ENCODE measurements at regions not wholly inside any gene's neighbourhood (a gene's known extent, or its start where the extent isn't known, plus 50 kb on each side); places are given as distances from the start of the nearest gene placed in this dataset.

- no peak for DNase-seq (ENCODE audit: low spot score)
Measured at GRCh38 chr6:40973304-40973703, 65.7 kb downstream of the UNC5CL start.

DNA sequence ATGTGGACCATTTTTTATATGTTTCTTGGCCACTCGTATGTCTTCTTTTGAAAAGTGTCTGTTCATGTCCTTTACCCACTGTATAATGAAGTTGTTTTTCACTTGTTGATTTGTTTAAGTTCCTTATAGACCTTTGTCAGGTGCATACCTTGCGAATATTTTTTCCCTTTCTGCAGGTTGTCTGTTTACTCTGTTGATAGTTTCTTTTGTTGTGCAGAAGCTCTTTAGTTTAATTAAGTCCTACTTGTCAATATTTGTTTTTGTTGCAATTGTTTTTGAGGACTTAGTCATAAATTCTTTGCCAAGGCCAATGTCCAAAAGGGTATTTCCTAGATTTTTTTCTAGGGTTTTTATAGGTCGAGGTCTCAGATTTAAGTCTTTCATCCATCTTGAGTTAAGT, 66.2 kb downstream of the UNC5CL start:
- no peak for DNase-seq (ENCODE audit: low spot score)

GRCh38 chr6:40972190-40972589, 66.8 kb downstream of the UNC5CL start:
- no peak for DNase-seq (ENCODE audit: low spot score)

- DNase-seq (ENCODE audit: low spot score), result no peak
Measured at GRCh38 chr6:40968620-40969164, 70.3 kb downstream of the UNC5CL start.

- no peak for DNase-seq (ENCODE audit: low spot score)
Measured at GRCh38 chr6:40966860-40967259, 72.2 kb downstream of the UNC5CL start.

GRCh38 chr6:40965046-40965445, 74.0 kb downstream of the UNC5CL start:
- no peak for DNase-seq (ENCODE audit: low spot score)

- no peak for DNase-seq (ENCODE audit: low spot score)
Measured at GRCh38 chr6:40963019-40963418, 76.0 kb downstream of the UNC5CL start.

GRCh38 chr6:40962241-40962640, 76.8 kb downstream of the UNC5CL start:
- no peak for DNase-seq (ENCODE audit: low spot score)

GRCh38 chr6:40961831-40962230, 77.2 kb downstream of the UNC5CL start:
- no peak for DNase-seq (ENCODE audit: low spot score)

DNA sequence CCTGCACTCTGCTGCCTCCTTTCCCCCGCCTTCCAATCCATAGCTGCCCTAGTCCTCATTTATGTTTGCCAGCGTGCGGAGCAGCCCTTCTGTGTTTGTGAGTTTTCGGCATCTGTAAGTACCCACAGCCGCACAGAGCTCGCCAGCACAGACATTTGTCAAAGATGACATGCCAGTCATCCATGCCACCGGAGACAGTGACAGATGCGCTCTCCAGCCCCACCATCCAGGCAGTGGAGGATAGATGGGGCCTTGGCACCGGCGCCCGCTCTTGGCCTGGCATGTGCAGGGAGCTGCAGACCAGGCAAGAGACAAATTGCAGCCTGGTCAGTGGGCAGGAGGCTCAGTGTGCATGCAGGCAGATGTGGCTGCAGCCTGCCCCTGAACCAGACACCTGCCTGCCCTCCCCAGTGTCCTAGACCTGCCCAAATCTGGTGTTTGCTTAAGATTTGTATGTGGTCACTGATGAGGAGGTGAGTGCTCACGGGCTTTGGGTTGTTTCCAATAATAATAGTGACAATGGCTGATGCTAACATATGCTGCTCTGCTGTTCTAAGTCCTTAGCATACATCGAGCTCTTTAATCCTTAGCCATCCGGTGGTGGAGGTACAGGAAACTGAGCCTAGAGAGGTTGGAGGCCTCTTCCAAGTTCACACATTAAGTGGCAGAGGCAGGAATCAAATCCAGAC, 78.1 kb downstream of the UNC5CL start:
- no peak for DNase-seq (ENCODE audit: low spot score)

DNA sequence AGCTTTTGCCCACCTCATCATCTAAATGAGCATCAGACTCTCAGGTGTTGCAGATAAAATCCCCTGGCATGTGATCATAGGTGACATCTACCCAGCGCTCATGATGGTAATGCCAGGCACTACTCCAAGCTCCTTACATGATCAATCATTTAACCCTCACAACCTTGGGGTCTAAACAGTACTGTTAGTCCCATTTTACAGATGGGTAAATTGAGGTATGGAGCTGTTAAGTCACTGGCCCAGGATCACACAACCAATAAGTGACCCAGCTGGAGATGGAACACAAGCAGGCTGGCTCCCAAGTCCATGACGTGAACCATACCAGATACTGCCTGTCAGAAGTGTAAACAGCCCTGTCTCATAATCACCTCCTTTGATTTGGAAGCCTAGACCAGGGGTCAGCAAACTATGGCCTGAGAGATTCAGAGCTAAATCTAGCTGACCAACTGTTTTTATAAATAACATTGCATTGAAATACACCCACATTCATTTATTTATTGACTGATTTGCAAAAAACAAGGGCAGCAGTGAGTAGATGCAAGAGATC, 79.2 kb downstream of the UNC5CL start:
- DNase-seq (ENCODE audit: low spot score), result no peak

DNA sequence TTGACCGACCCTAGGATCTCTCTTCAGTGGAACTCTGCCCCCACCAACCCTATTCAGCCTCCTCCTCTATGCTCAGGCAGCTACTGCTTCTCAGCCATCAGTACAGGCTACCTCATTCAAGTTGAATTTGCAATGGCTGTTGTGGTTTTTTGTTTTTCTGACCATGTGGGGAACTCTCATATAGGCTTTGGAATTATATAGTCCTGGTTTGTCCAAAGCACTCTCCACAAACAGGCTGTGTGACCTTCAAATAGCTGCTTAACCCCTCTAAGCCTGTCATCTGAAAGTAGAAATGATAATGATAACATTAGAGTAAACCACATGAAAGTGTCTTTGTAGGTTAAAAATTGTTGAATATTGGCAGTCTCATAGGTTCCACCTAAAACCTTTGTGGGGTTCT, 80.3 kb downstream of the UNC5CL start:
- DNase-seq (ENCODE audit: low spot score), result no peak

- DNase-seq (ENCODE audit: low spot score), result no peak
Measured at GRCh38 chr6:40957616-40958492, 81.2 kb downstream of the UNC5CL start.

DNA sequence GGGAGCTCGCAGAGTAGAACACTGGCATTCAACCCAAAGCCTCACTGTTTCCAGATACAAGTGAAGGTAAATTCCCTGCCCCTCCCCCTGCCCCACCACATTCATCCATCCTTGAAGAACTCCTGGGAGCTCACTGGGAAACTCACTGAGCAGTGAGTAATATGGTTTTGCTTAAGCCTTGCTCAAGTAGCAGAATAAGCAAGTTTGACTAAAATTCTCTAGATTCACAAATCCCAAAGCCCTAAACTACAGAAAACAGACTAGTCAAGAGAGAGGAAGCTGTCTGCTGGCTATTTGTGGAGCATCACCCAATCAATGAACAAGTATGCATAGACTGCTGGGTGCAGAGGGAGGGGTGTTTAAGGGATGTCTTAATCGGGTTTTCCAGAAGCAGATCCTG, 82.1 kb downstream of the UNC5CL start:
- DNase-seq (ENCODE audit: low spot score), result no peak

GRCh38 chr6:40955178-40955545, 83.9 kb downstream of the UNC5CL start:
- DNase-seq (ENCODE audit: low spot score), result no peak

GRCh38 chr6:40954446-40955177, 84.4 kb downstream of the UNC5CL start:
- DNase-seq (ENCODE audit: low spot score), result no peak

GRCh38 chr6:40953486-40953885, 85.5 kb downstream of the UNC5CL start:
- DNase-seq (ENCODE audit: low spot score), result no peak

- DNase-seq (ENCODE audit: low spot score), result no peak
Measured at GRCh38 chr6:40950986-40951698, 87.9 kb downstream of the UNC5CL start.

- no peak for DNase-seq (ENCODE audit: low spot score)
Measured at GRCh38 chr6:40948570-40948969, 90.5 kb downstream of the UNC5CL start.

DNA sequence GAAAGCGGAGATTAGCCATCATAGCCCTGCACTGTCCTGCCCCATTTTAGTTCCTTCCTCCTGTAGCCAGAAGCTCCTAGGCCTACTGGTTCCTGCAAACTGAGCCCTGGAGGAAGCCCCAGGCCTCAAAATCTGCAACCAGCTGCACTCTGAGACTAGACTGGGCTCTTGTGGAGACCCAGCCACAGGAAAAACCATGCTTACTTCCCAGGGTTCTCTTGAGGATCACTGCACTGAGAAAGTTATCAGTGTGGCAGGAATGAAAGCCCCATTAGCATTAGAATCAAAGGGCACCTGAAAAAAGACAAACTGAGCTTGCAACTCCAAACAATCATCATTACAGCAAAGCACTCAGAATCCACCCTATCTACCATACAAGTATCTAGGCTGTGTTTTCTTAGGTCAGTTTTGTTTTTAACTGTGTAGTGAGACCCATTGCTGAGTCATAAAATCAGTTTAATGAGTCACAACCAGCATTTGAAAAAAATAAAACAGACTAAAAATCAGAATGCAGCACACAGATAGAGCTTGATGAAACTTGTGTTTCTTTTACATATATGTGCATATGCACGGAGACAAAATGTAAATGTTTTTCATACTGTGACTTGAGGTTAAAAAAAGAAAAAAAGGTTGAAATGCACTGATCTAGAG, 91.0 kb downstream of the UNC5CL start:
- no peak for DNase-seq (ENCODE audit: low spot score)

DNA sequence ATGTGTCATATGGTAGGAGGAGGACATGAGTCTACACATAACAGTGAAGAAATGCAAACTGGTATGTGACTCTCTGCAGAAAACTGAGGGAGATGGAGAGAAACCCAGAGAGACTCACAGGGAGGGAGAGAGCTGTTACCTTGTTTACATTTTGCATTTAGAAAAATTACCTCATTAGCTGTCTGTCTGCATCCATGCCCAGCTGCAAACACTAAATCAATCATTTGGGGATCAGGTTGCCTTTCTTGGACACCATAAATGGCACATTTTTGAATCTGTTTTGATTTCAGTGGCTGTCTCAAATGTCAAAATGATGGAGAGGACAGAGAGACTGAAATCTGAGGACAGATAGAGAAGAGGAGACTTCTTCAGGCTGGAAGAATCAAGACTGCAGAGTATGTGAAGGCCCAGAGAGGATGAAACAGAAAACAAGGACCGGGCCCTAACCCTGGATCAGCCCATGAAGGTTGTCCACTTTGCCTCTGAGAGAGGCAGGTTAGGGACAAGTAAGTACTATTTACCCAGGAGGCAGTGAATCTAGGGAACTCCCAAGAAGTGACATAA, 92.2 kb downstream of the UNC5CL start:
- no peak for DNase-seq (ENCODE audit: low spot score)
